Spleen (tissue), 7 donors: ENCODE measurements at regions not wholly inside any gene's neighbourhood (a gene's known extent, or its start where the extent isn't known, plus 50 kb on each side); places are given as distances from the start of the nearest gene placed in this dataset.

Experiments used
- POLR2A ChIP-seq, 3 donors: fragments of 450-650 bp; IDR thresholded peaks; one replicate each; pipeline ENCODE4 v1.5.1; 2017; ENCODE audit warnings: antibody characterized with exemption in 3 of 3, mild to moderate bottlenecking in 1 of 3
- TF ChIP-seq, protein P1 (sequence below), 11 experiments: fragments of 200-600 bp in 7 of 11; fragments of 450-650 bp in 4 of 11; sonication (generic) in 4 of 11; IDR thresholded peaks in 8 of 11; conservative IDR thresholded peaks in 3 of 11; 1 replicate in 7 of 11; 2 replicates in 4 of 11; pipeline versions ENCODE4 v1.4.0 to v1.8.0; 2016 to 2021; ENCODE audit warnings: antibody characterized with exemption in 11 of 11, inconsistent platforms in 4 of 11, mild to moderate bottlenecking in 1 of 11
- donor health status: DM: no; HTN: no; CAD: no; lungs with moderate emphysema.
- donor health status: DM: no; HTN: no; CAD: no.
- donor health status: DM: no; HTN: no; CAD: no.

DNA sequence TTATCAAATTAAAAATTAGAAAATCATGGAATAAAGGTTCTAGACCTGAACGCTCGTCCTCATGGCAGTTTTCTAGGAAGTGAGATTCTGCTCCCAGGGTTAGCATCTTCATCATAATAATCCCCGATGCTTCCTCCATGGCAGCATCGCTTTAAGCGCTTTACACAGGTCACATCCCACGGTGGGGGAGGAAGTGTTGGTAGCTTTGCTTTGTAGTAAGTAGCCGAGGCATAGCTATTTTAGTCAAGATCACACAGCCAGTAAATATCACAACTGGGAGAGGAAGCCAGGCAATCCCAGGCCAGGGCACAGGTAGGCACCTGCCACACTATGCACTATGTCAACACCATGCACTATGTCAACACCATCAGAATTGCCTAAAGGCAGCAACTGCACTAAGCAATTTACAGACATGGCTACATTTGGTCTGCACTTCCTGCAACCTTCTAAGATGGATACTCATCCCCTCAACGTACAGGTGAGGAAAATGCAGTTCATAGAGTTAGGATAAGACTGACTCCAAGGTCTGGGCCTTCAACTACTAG lies 205.5 kb downstream of the FBXO15 start:
- TF ChIP-seq, protein P1, sequence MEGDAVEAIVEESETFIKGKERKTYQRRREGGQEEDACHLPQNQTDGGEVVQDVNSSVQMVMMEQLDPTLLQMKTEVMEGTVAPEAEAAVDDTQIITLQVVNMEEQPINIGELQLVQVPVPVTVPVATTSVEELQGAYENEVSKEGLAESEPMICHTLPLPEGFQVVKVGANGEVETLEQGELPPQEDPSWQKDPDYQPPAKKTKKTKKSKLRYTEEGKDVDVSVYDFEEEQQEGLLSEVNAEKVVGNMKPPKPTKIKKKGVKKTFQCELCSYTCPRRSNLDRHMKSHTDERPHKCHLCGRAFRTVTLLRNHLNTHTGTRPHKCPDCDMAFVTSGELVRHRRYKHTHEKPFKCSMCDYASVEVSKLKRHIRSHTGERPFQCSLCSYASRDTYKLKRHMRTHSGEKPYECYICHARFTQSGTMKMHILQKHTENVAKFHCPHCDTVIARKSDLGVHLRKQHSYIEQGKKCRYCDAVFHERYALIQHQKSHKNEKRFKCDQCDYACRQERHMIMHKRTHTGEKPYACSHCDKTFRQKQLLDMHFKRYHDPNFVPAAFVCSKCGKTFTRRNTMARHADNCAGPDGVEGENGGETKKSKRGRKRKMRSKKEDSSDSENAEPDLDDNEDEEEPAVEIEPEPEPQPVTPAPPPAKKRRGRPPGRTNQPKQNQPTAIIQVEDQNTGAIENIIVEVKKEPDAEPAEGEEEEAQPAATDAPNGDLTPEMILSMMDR (IDR thresholded peaks at IDR 0.05 in 8 of 11, conservative IDR thresholded peaks at IDR 0.05 in 3 of 11), result no peak
- TF ChIP-seq POLR2A (IDR thresholded peaks at IDR 0.05), result no peak
